H1 (cell line): ENCODE measurements at regions not wholly inside any gene's neighbourhood (a gene's known extent, or its start where the extent isn't known, plus 50 kb on each side); places are given as distances from the start of the nearest gene placed in this dataset.
A peak's percentile ranks its signal among the peaks of the same experiment; 100 is the strongest.

Experiments
- CTCF ChIA-PET: fragments of 300-600 bp; sonication (Branson Sonifier 250); formaldehyde crosslinking; loops from one replicate; lab custom pipeline; 2021; ENCODE audit not compliant: partially characterized antibody; lab: Charles Lee
- POLR2A ChIA-PET: fragments of 300-600 bp; sonication (Branson Sonifier 250); formaldehyde crosslinking; loops from one replicate; lab custom pipeline; 2021; ENCODE audit warnings: inconsistent platforms; ENCODE audit not compliant: partially characterized antibody; lab: Charles Lee
- DNase-seq, 2 experiments: peaks; one replicate each; pipeline versions ENCODE4 v3.0.0 to v3.0.0-alpha.2; 2010 to 2022; ENCODE audit warnings: low spot score in 2 of 2, low read depth in 1 of 2, mixed read lengths in 1 of 2
- FAIRE-seq: peaks from 2 replicates; lab custom pipeline; 2011; peaks lifted over from hg19 to GRCh38; lab: Jason Lieb, UNC
- H2AFZ ChIP-seq: 2 replicates; pipeline ENCODE4 v1.8.1; 2012; ENCODE audit warnings: low read length, inconsistent platforms
- H2AK5ac ChIP-seq: 2 replicates; pipeline ENCODE4 v1.6.1; 2013; ENCODE audit warnings: low read depth, low read length
- H2BK120ac ChIP-seq: replicated peaks from 2 replicates; pipeline ENCODE3; 2013; ENCODE audit warnings: low read depth, low read length, inconsistent platforms
- H2BK12ac ChIP-seq: 2 replicates; pipeline ENCODE4 v1.6.1; 2013; ENCODE audit warnings: low read depth, low read length
- H2BK15ac ChIP-seq: 2 replicates; pipeline ENCODE4 v1.6.1; 2013; ENCODE audit warnings: low read length
- H2BK20ac ChIP-seq: 2 replicates; pipeline ENCODE4 v1.6.1; 2013; ENCODE audit warnings: low read length
- H2BK5ac ChIP-seq: 2 replicates; pipeline ENCODE4 v1.6.1; 2013; ENCODE audit warnings: low read depth, low read length
- H3K14ac ChIP-seq: 2 replicates; pipeline ENCODE4 v1.6.1; 2013; ENCODE audit warnings: inconsistent platforms; ENCODE audit not compliant: insufficient read length
- H3K18ac ChIP-seq: 2 replicates; pipeline ENCODE4 v1.6.1; 2013; ENCODE audit warnings: low read length; ENCODE audit errors: extremely low read depth
- H3K23ac ChIP-seq: 2 replicates; pipeline ENCODE4 v1.6.1; 2013; ENCODE audit warnings: inconsistent platforms; ENCODE audit not compliant: insufficient read length
- H3K23me2 ChIP-seq: 2 replicates; pipeline ENCODE4 v1.6.1; 2013; ENCODE audit warnings: low read depth, low read length
- H3K27ac ChIP-seq: 2 replicates; pipeline ENCODE4 v1.6.1; 2011; ENCODE audit warnings: low read depth, low read length, inconsistent platforms
- H3K27me3 ChIP-seq, 4 experiments: replicated peaks in 1 of 4; 1 replicate in 1 of 4; 2 replicates in 3 of 4; pipeline versions ENCODE4 v1.6.1 to v1.8.1; 2011 to 2013; ENCODE audit warnings: low read length in 3 of 4, mild to moderate bottlenecking in 3 of 4, inconsistent platforms in 2 of 4, mixed read lengths in 2 of 4, moderate library complexity in 1 of 4; ENCODE audit not compliant: control insufficient read depth in 3 of 4, insufficient read depth in 3 of 4; ENCODE audit errors: extremely low read depth in 1 of 4
- H3K36me3 ChIP-seq, 4 experiments: 2 replicates each; pipeline versions ENCODE4 v1.6.1 to v1.8.1; 2011 to 2013; ENCODE audit warnings: mild to moderate bottlenecking in 4 of 4, low read length in 3 of 4, moderate library complexity in 2 of 4, control low read depth in 1 of 4, inconsistent platforms in 1 of 4; ENCODE audit not compliant: insufficient read depth in 4 of 4, control insufficient read depth in 2 of 4
- H3K4ac ChIP-seq: replicated peaks from 2 replicates; pipeline ENCODE3; 2013; ENCODE audit warnings: low read length, low read depth, mixed read lengths, inconsistent platforms; ENCODE audit not compliant: insufficient read length
- H3K4me1 ChIP-seq, 4 experiments: replicated peaks in 1 of 4; 1 replicate in 1 of 4; 2 replicates in 3 of 4; pipeline versions ENCODE4 v1.6.1 to v1.8.1; 2011 to 2013; ENCODE audit warnings: low read length in 3 of 4, inconsistent platforms in 2 of 4, mixed read lengths in 1 of 4; ENCODE audit not compliant: insufficient read depth in 4 of 4, control insufficient read depth in 3 of 4
- H3K4me2 ChIP-seq, 2 experiments: 2 replicates each; pipeline versions ENCODE4 v1.6.1 to v1.8.1; 2011 to 2013; ENCODE audit warnings: low read depth in 2 of 2, low read length in 2 of 2, control low read depth in 1 of 2, inconsistent platforms in 1 of 2, mild to moderate bottlenecking in 1 of 2; ENCODE audit not compliant: insufficient read depth in 1 of 2
- H3K4me3 ChIP-seq, 4 experiments: fragments of 200-600, 300-600 bp in 1 of 4; sonication (generic), shearing (Covaris generic), sonication (Bioruptor Twin) in 1 of 4; 2 replicates each; pipeline versions ENCODE4 v1.5.1 to v1.8.1; 2011 to 2016; ENCODE audit warnings: low read length in 4 of 4, low read depth in 3 of 4, control low read depth in 2 of 4, inconsistent platforms in 2 of 4, mild to moderate bottlenecking in 2 of 4, mixed read lengths in 1 of 4, moderate library complexity in 1 of 4; ENCODE audit not compliant: insufficient read depth in 2 of 4; ENCODE audit errors: extremely low read depth in 1 of 4
- H3K56ac ChIP-seq: replicated peaks from 2 replicates; pipeline ENCODE3; 2013; ENCODE audit warnings: low read depth, mild to moderate bottlenecking, mixed read lengths, low read length, inconsistent platforms; ENCODE audit not compliant: insufficient read length
- H3K79me1 ChIP-seq: 2 replicates; pipeline ENCODE4 v1.6.1; 2013; ENCODE audit warnings: low read depth, low read length, control low read depth
- H3K79me2 ChIP-seq, 2 experiments: 2 replicates each; pipeline versions ENCODE4 v1.6.1 to v1.8.1; 2012 to 2013; ENCODE audit warnings: low read length in 2 of 2, mild to moderate bottlenecking in 2 of 2, inconsistent platforms in 1 of 2; ENCODE audit not compliant: insufficient read depth in 2 of 2, control insufficient read depth in 1 of 2
- H3K9ac ChIP-seq, 4 experiments: replicated peaks in 1 of 4; 1 replicate in 1 of 4; 2 replicates in 3 of 4; pipeline versions ENCODE4 v1.6.1 to v1.8.1; 2011 to 2013; ENCODE audit warnings: low read depth in 3 of 4, low read length in 3 of 4, control low read depth in 2 of 4, mild to moderate bottlenecking in 2 of 4, moderate library complexity in 2 of 4, inconsistent platforms in 1 of 4; ENCODE audit errors: extremely low read depth in 1 of 4
- H3K9me3 ChIP-seq, 2 experiments: 2 replicates each; pipeline versions ENCODE4 v1.6.1 to v1.8.1; 2012 to 2013; ENCODE audit warnings: mild to moderate bottlenecking in 2 of 2, moderate library complexity in 2 of 2, control low read depth in 1 of 2, inconsistent platforms in 1 of 2, low read depth in 1 of 2, low read length in 1 of 2, mixed read lengths in 1 of 2; ENCODE audit not compliant: insufficient read depth in 2 of 2
- H4K20me1 ChIP-seq, 2 experiments: replicated peaks in 1 of 2; 2 replicates each; pipeline versions ENCODE3 to v1.8.1; 2011 to 2013; ENCODE audit warnings: inconsistent platforms in 2 of 2, low read length in 2 of 2, mild to moderate bottlenecking in 1 of 2; ENCODE audit not compliant: insufficient read depth in 2 of 2, control insufficient read depth in 1 of 2
- H4K5ac ChIP-seq: 2 replicates; pipeline ENCODE4 v1.6.1; 2013; ENCODE audit warnings: low read length, low read depth, mixed read lengths, inconsistent platforms; ENCODE audit not compliant: insufficient read length
- H4K8ac ChIP-seq: 2 replicates; pipeline ENCODE4 v1.8.0; 2013; ENCODE audit warnings: mild to moderate bottlenecking, moderate library complexity, low read length, inconsistent platforms; ENCODE audit not compliant: insufficient read depth; ENCODE audit errors: extremely low read depth
- H4K91ac ChIP-seq: replicated peaks from 2 replicates; pipeline ENCODE3; 2013; ENCODE audit warnings: low read length, mixed read lengths, inconsistent platforms; ENCODE audit not compliant: insufficient read length
- EP300 ChIP-seq, 2 experiments: IDR thresholded peaks; 1 replicate in 1 of 2; 2 replicates in 1 of 2; pipeline ENCODE4 v1.6.1; 2011 to 2012; ENCODE audit warnings: low read depth in 2 of 2, low read length in 2 of 2, mild to moderate bottlenecking in 2 of 2, borderline replicate concordance in 1 of 2, inconsistent platforms in 1 of 2, moderate library complexity in 1 of 2
- WGBS, 2 experiments: shearing (Covaris generic) in 1 of 2; methylation state at CpG; one replicate each; pipeline versions ENCODE4 v1.1.6 to v1.1.7; 2013 to 2015; ENCODE audit warnings: low lambda C conversion rate in 2 of 2, mixed read lengths in 2 of 2, inconsistent platforms in 1 of 2, low coverage in 1 of 2, missing lambda C conversion rate in 1 of 2; ENCODE audit not compliant: insufficient replicate concordance in 2 of 2, insufficient coverage in 1 of 2, insufficient read length in 1 of 2; ENCODE audit errors: extremely low coverage in 1 of 2, missing lambda C conversion rate in 1 of 2; 5-methylcytosine and 5-hydroxymethylcytosine counted together
- TF ChIP-seq, protein P1 (sequence below), 3 experiments: IDR thresholded peaks; 1 replicate in 2 of 3; 2 replicates in 1 of 3; pipeline versions ENCODE4 v1.5.1 to v1.6.1; 2011; ENCODE audit warnings: low read length in 3 of 3, mild to moderate bottlenecking in 3 of 3, inconsistent platforms in 2 of 3, low read depth in 1 of 3, moderate library complexity in 1 of 3; ENCODE audit not compliant: insufficient read depth in 1 of 3; ENCODE audit errors: control extremely low read depth in 1 of 3

- FAIRE-seq (no peak), DNase-seq (no peak)
- no peak for TF ChIP-seq EP300 (IDR thresholded peaks at IDR 0.05; ENCODE audit: borderline replicate concordance in 1 of 2, low read depth in 2 of 2, low read length in 2 of 2)
- TF ChIP-seq, protein P1, sequence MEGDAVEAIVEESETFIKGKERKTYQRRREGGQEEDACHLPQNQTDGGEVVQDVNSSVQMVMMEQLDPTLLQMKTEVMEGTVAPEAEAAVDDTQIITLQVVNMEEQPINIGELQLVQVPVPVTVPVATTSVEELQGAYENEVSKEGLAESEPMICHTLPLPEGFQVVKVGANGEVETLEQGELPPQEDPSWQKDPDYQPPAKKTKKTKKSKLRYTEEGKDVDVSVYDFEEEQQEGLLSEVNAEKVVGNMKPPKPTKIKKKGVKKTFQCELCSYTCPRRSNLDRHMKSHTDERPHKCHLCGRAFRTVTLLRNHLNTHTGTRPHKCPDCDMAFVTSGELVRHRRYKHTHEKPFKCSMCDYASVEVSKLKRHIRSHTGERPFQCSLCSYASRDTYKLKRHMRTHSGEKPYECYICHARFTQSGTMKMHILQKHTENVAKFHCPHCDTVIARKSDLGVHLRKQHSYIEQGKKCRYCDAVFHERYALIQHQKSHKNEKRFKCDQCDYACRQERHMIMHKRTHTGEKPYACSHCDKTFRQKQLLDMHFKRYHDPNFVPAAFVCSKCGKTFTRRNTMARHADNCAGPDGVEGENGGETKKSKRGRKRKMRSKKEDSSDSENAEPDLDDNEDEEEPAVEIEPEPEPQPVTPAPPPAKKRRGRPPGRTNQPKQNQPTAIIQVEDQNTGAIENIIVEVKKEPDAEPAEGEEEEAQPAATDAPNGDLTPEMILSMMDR (IDR thresholded peaks at IDR 0.05; ENCODE audit: control extremely low read depth in 1 of 3, insufficient read depth in 1 of 3, low read depth in 1 of 3, low read length in 3 of 3), result peak in 2 of 3 experiments; percentile 12 to 13; a peak in 2 of 4 replicates
- WGBS, 2 experiments, result 95% methylated on average over 6 of the region's 6 CpGs; no CpG with 5 or more reads in 1 of the 2 experiments
- ChIA-PET POLR2A (no interaction called here), CTCF (interaction anchor here (0.8 to 2.6 kb wide), 6 partner anchors 8 to 179 kb away, joined by 3 to 11 read pairs (median 4); no protein-coding TSS in a partner anchor)
- H3K23me2 ChIP-seq, result no peaks in the 10 kb centered on the region
- no peak overlapping the region for H4K5ac ChIP-seq
- no peak overlapping the region for H3K4me3 ChIP-seq
- H3K4me2 ChIP-seq, result no peak overlapping the region
- no peak overlapping the region for H3K27ac ChIP-seq
- no peaks in the 10 kb centered on the region for H4K20me1 ChIP-seq
- H3K79me1 ChIP-seq, result no peaks in the 10 kb centered on the region
- H3K4me1 ChIP-seq, result no peaks in the 10 kb centered on the region
- no peak overlapping the region for H2BK15ac ChIP-seq
- H2AK5ac ChIP-seq, result no peak overlapping the region
- H2AFZ ChIP-seq, result no peak overlapping the region
- no peaks in the 10 kb centered on the region for H3K9me3 ChIP-seq
- H3K27me3 ChIP-seq, result no peaks in the 10 kb centered on the region
- no peaks in the 10 kb centered on the region for H3K36me3 ChIP-seq
- no peak overlapping the region for H3K14ac ChIP-seq
- no peak overlapping the region for H2BK120ac ChIP-seq
- no peak overlapping the region for H3K4ac ChIP-seq
- H3K56ac ChIP-seq, result no peak overlapping the region
- no peaks in the 10 kb centered on the region for H3K79me2 ChIP-seq
- no peak overlapping the region for H2BK12ac ChIP-seq
- H2BK20ac ChIP-seq, result no peak overlapping the region
- H2BK5ac ChIP-seq, result no peak overlapping the region
- no peak overlapping the region for H4K8ac ChIP-seq
- H3K9ac ChIP-seq, result no peak overlapping the region
- H4K91ac ChIP-seq, result no peak overlapping the region
- H3K18ac ChIP-seq, result no peak overlapping the region
- no peak overlapping the region for H3K23ac ChIP-seq
Measured at GRCh38 chr3:81951106-81951505, 189.7 kb upstream of the GBE1 start.
